Keratinocyte (primary cell): ENCODE measurements at regions not wholly inside any gene's neighbourhood (a gene's known extent, or its start where the extent isn't known, plus 50 kb on each side); places are given as distances from the start of the nearest gene placed in this dataset.

Experiments used
- DNase-seq: peaks from one replicate; pipeline ENCODE4 v3.0.0-alpha.2; 2011; ENCODE audit warnings: low read depth, missing footprints, low spot score
- FAIRE-seq: peaks from 2 replicates; lab custom pipeline; 2011; peaks lifted over from hg19 to GRCh38; lab: Jason Lieb, UNC
- H2AFZ ChIP-seq: 2 replicates; pipeline ENCODE4 v1.6.0; 2012; ENCODE audit warnings: low read length, control low read depth, inconsistent platforms; ENCODE audit not compliant: control insufficient read depth
- H3K27ac ChIP-seq: 2 replicates; pipeline ENCODE4 v1.5.1; 2011; ENCODE audit warnings: low read length; ENCODE audit not compliant: control insufficient read depth, insufficient read depth
- H3K27me3 ChIP-seq: 3 replicates; pipeline ENCODE4 v1.6.0; 2011; ENCODE audit warnings: low read length; ENCODE audit not compliant: control insufficient read depth, insufficient read depth; ENCODE audit errors: extremely low read depth
- H3K36me3 ChIP-seq, 2 experiments: 2 replicates in 1 of 2; 3 replicates in 1 of 2; pipeline ENCODE4 v1.5.1; 2011; ENCODE audit warnings: low read length in 2 of 2, mild to moderate bottlenecking in 1 of 2; ENCODE audit not compliant: control insufficient read depth in 2 of 2, insufficient read depth in 2 of 2; ENCODE audit errors: extremely low read depth in 1 of 2
- H3K4me1 ChIP-seq: 3 replicates; pipeline ENCODE4 v1.5.1; 2011; ENCODE audit warnings: low read length; ENCODE audit not compliant: control insufficient read depth, insufficient read depth; ENCODE audit errors: extremely low read depth
- H3K4me2 ChIP-seq: 3 replicates; pipeline ENCODE4 v1.6.0; 2011; ENCODE audit warnings: low read depth, low read length; ENCODE audit not compliant: control insufficient read depth, insufficient read depth; ENCODE audit errors: extremely low read depth
- H3K4me3 ChIP-seq, 3 experiments: fragments of 200-600 bp in 1 of 3; sonication (generic) in 1 of 3; 2 replicates in 2 of 3; 3 replicates in 1 of 3; pipeline ENCODE4 v1.5.1; 2011 to 2016; ENCODE audit warnings: low read length in 3 of 3, mild to moderate bottlenecking in 3 of 3, control low read depth in 2 of 3, inconsistent platforms in 1 of 3, low read depth in 1 of 3, mixed read lengths in 1 of 3, mixed run types in 1 of 3, moderate library complexity in 1 of 3; ENCODE audit not compliant: control insufficient read depth in 2 of 3, insufficient read depth in 2 of 3; ENCODE audit errors: extremely low read depth in 1 of 3
- H3K79me2 ChIP-seq: 2 replicates; pipeline ENCODE4 v1.6.0; 2012; ENCODE audit warnings: low read length; ENCODE audit not compliant: control insufficient read depth, insufficient read depth
- H3K9ac ChIP-seq: 3 replicates; pipeline ENCODE4 v1.6.0; 2011; ENCODE audit warnings: low read length; ENCODE audit not compliant: control insufficient read depth, insufficient read depth; ENCODE audit errors: extremely low read depth
- H3K9me1 ChIP-seq: 3 replicates; pipeline ENCODE4 v1.6.0; 2011; ENCODE audit warnings: low read length; ENCODE audit not compliant: control insufficient read depth, insufficient read depth; ENCODE audit errors: extremely low read depth
- H3K9me3 ChIP-seq: 2 replicates; pipeline ENCODE4 v1.5.1; 2012; ENCODE audit warnings: low read depth, low read length; ENCODE audit not compliant: control insufficient read depth
- H4K20me1 ChIP-seq: 3 replicates; pipeline ENCODE4 v1.6.0; 2011; ENCODE audit warnings: low read length; ENCODE audit not compliant: control insufficient read depth, insufficient read depth; ENCODE audit errors: extremely low read depth
- EZH2 ChIP-seq: IDR thresholded peaks from one replicate; pipeline ENCODE4 v1.6.1; 2012; ENCODE audit warnings: inconsistent platforms, mild to moderate bottlenecking, low read length, moderate library complexity
- dilution Hi-C: fragments of 300-500 bp; cut with MboI; formaldehyde crosslinking; loops from one replicate; pipeline ENCODE4 v1.7.0; 2020; ENCODE audit warnings: low sequenced_read_pairs; ENCODE audit not compliant: extremely low pct_ligation_motif_present
- TF ChIP-seq, protein P1 (sequence below), 3 experiments: IDR thresholded peaks in 1 of 3; conservative IDR thresholded peaks in 1 of 3; optimal IDR thresholded peaks in 1 of 3; 2 replicates in 2 of 3; 3 replicates in 1 of 3; pipeline versions ENCODE3 to v1.5.1; 2011; ENCODE audit warnings: low read length in 3 of 3, mild to moderate bottlenecking in 3 of 3, moderate library complexity in 2 of 3, control low read depth in 1 of 3, inconsistent platforms in 1 of 3; ENCODE audit not compliant: insufficient read depth in 2 of 3; ENCODE audit errors: extremely low read depth in 1 of 3

GRCh38 chr2:120940319-120940696, 204.6 kb downstream of the GLI2 start:
- Histone ChIP-seq H2AFZ (no peak overlapping the region), H3K27me3 (no peaks in the 10 kb centered on the region), H3K36me3 (no peaks in the 10 kb centered on the region), H3K9me1 (no peaks in the 10 kb centered on the region), H3K4me2 (no peak overlapping the region), H3K9me3 (no peaks in the 10 kb centered on the region), H3K4me3 (no peak overlapping the region), H4K20me1 (no peaks in the 10 kb centered on the region), H3K4me1 (peaks cover 30% of the 10 kb centered on the region), H3K27ac (no peak overlapping the region), H3K9ac (no peak overlapping the region), H3K79me2 (no peaks in the 10 kb centered on the region)
- DNase-seq (no peak), FAIRE-seq (no peak)
- TF ChIP-seq, protein P1, sequence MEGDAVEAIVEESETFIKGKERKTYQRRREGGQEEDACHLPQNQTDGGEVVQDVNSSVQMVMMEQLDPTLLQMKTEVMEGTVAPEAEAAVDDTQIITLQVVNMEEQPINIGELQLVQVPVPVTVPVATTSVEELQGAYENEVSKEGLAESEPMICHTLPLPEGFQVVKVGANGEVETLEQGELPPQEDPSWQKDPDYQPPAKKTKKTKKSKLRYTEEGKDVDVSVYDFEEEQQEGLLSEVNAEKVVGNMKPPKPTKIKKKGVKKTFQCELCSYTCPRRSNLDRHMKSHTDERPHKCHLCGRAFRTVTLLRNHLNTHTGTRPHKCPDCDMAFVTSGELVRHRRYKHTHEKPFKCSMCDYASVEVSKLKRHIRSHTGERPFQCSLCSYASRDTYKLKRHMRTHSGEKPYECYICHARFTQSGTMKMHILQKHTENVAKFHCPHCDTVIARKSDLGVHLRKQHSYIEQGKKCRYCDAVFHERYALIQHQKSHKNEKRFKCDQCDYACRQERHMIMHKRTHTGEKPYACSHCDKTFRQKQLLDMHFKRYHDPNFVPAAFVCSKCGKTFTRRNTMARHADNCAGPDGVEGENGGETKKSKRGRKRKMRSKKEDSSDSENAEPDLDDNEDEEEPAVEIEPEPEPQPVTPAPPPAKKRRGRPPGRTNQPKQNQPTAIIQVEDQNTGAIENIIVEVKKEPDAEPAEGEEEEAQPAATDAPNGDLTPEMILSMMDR (optimal IDR thresholded peaks at IDR 0.05 in 1 of 3, IDR thresholded peaks at IDR 0.05 in 1 of 3, conservative IDR thresholded peaks at IDR 0.05 in 1 of 3; ENCODE audit: extremely low read depth in 1 of 3, insufficient read depth in 2 of 3, low read length in 3 of 3) = no peak
- TF ChIP-seq EZH2 = no peak
- dilution Hi-C loops = no loop called here

DNA sequence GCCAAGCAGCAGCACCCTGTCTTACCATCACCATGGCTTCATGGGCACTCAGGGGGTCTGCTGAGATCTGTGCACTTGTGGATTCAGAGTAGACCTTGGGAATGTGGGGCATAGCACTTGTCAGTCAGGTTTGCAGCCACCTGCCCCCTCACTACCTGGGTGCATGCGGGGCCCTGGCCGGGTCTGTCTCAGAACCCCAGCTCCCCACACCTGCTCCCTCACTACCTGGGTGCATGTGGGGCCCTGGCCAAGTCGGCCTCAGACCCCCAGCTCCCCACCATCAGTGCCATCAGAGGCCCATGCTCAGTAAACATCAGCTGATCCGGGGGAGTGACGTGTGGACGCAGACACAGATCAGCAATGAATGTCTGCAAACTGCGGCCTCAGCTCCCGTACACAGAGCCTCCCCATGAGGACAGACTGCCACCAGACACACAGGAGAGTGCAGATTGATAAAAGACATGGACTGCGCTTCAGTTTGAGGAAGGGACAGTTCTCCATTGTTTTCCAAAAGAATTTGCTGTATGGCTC, 205.1 kb downstream of the GLI2 start:
- H3K9me1 ChIP-seq = no peaks in the 10 kb centered on the region
- TF ChIP-seq, protein P1 (optimal IDR thresholded peaks at IDR 0.05 in 1 of 3, IDR thresholded peaks at IDR 0.05 in 1 of 3, conservative IDR thresholded peaks at IDR 0.05 in 1 of 3; ENCODE audit: extremely low read depth in 1 of 3, insufficient read depth in 2 of 3, low read length in 3 of 3) = no peak
- TF ChIP-seq EZH2 = no peak
- dilution Hi-C loops = no loop called here
- H4K20me1 ChIP-seq = no peaks in the 10 kb centered on the region
- no peaks in the 10 kb centered on the region for H3K79me2 ChIP-seq
- H3K9me3 ChIP-seq = no peaks in the 10 kb centered on the region
- no peak overlapping the region for H3K4me2 ChIP-seq
- FAIRE-seq (no peak), DNase-seq (no peak)
- H3K27ac ChIP-seq = no peak overlapping the region
- no peak overlapping the region for H3K9ac ChIP-seq
- H3K36me3 ChIP-seq = no peaks in the 10 kb centered on the region
- peaks cover 28% of the 10 kb centered on the region for H3K4me1 ChIP-seq
- no peak overlapping the region for H3K4me3 ChIP-seq
- H2AFZ ChIP-seq = no peak overlapping the region
- no peaks in the 10 kb centered on the region for H3K27me3 ChIP-seq
